Gastroesophageal sphincter (tissue), 4 donors: ENCODE measurements at regions not wholly inside any gene's neighbourhood (a gene's known extent, or its start where the extent isn't known, plus 50 kb on each side); places are given as distances from the start of the nearest gene placed in this dataset.

Source experiments
- ATAC-seq: fragments of 150-250 bp; one replicate; pipeline ENCODE4 v1.9.1; 2016; ENCODE audit warnings: mild to moderate bottlenecking, moderate library complexity
- H3K27ac ChIP-seq, 4 donors: fragments of 200-600 bp; sonication (generic) in 3 of 4; 1 replicate in 3 of 4; 2 replicates in 1 of 4; pipeline ENCODE4 v1.5.1; 2016 to 2019
- H3K27me3 ChIP-seq: fragments of 200-600 bp; sonication (generic); one replicate; pipeline ENCODE4 v1.5.1; 2019
- H3K36me3 ChIP-seq, 2 donors: fragments of 200-600 bp; sonication (generic); one replicate each; pipeline ENCODE4 v1.5.1; 2019; ENCODE audit warnings: control low read depth in 1 of 2
- H3K4me1 ChIP-seq, 3 donors: fragments of 200-600 bp; sonication (generic); 1 replicate in 2 of 3; 2 replicates in 1 of 3; pipeline ENCODE4 v1.5.1; 2016 to 2019; ENCODE audit warnings: control low read depth in 2 of 3
- H3K4me3 ChIP-seq, 2 donors: fragments of 200-600 bp; sonication (generic); one replicate each; pipeline ENCODE4 v1.5.1; 2019; ENCODE audit warnings: mild to moderate bottlenecking in 1 of 2, moderate library complexity in 1 of 2
- H3K9me3 ChIP-seq, 3 donors: fragments of 200-600 bp; sonication (generic); one replicate each; pipeline ENCODE4 v1.5.1; 2017 to 2019; ENCODE audit warnings: control low read depth in 2 of 3
- CTCF ChIP-seq, 4 experiments: fragments of 200-600 bp in 2 of 4; fragments of 450-650 bp in 2 of 4; sonication (generic) in 1 of 4; IDR thresholded peaks; one replicate each; pipeline ENCODE4 v1.5.1; 2017 to 2019; ENCODE audit warnings: antibody characterized with exemption in 4 of 4, mild to moderate bottlenecking in 2 of 4, moderate library complexity in 2 of 4
- EP300 ChIP-seq: sonication (generic); formaldehyde crosslinking; IDR thresholded peaks from one replicate; pipeline ENCODE4 v1.6.1; 2017; ENCODE audit warnings: antibody characterized with exemption, mild to moderate bottlenecking
- POLR2A ChIP-seq, 2 donors: fragments of 450-650 bp; IDR thresholded peaks; one replicate each; pipeline ENCODE4 v1.6.1; 2017; ENCODE audit warnings: antibody characterized with exemption in 2 of 2, mild to moderate bottlenecking in 2 of 2, moderate library complexity in 1 of 2
- POLR2AphosphoS5 ChIP-seq: sonication (generic); formaldehyde crosslinking; IDR thresholded peaks from one replicate; pipeline ENCODE4 v1.6.1; 2017; ENCODE audit warnings: antibody characterized with exemption
- WGBS, 2 donors: methylation state at CpG; one replicate each; pipeline ENCODE4 v1.1.5; 2018; ENCODE audit warnings: low coverage in 1 of 2; 5-methylcytosine and 5-hydroxymethylcytosine counted together

- Histone ChIP-seq H3K9me3 (no peaks in the 10 kb centered on the region), H3K27ac (no peak overlapping the region), H3K4me1 (peaks cover 0 to 25% (median 17%) of the 10 kb centered on the region in 3 donors), H3K36me3 (no peaks in the 10 kb centered on the region), H3K4me3 (no peak overlapping the region), H3K27me3 (no peaks in the 10 kb centered on the region)
- TF ChIP-seq POLR2AphosphoS5: no peak
- no peak for TF ChIP-seq CTCF (IDR thresholded peaks at IDR 0.05)
- TF ChIP-seq EP300: no peak
- TF ChIP-seq POLR2A (IDR thresholded peaks at IDR 0.05): no peak
- no peak for ATAC-seq
- 84% methylated on average over 4 of the region's 4 CpGs; no CpG with 5 or more reads in 1 of the 2 donors for WGBS, 2 donors
These were observed 106.5 kb downstream of the KLF13 start for GRCh38 chr15:31433091-31433490.

- Histone ChIP-seq H3K36me3 (no peaks in the 10 kb centered on the region), H3K4me1 (peaks cover 0 to 25% (median 17%) of the 10 kb centered on the region in 3 donors), H3K4me3 (no peak overlapping the region), H3K27me3 (no peaks in the 10 kb centered on the region), H3K9me3 (no peaks in the 10 kb centered on the region), H3K27ac (no peak overlapping the region)
- TF ChIP-seq CTCF (IDR thresholded peaks at IDR 0.05) (no peak), POLR2AphosphoS5 (no peak), POLR2A (IDR thresholded peaks at IDR 0.05) (no peak), EP300 (no peak)
- WGBS, 2 donors: 100% methylated on average over 1 of the region's 6 CpGs; no CpG with 5 or more reads in 1 of the 2 donors
- ATAC-seq: no peak
These were observed 106.9 kb downstream of the KLF13 start for GRCh38 chr15:31433574-31433973.

GRCh38 chr15:31434275-31434587 lies 107.6 kb downstream of the KLF13 start:
- 82 to 86% methylated on average over 2 to 3 of the region's 3 CpGs for WGBS, 2 donors
- TF ChIP-seq POLR2A (IDR thresholded peaks at IDR 0.05) (no peak), POLR2AphosphoS5 (no peak), CTCF (IDR thresholded peaks at IDR 0.05) (no peak), EP300 (no peak)
- no peaks in the 10 kb centered on the region for H3K9me3 ChIP-seq
- no peaks in the 10 kb centered on the region for H3K27me3 ChIP-seq
- no peaks in the 10 kb centered on the region for H3K36me3 ChIP-seq
- H3K27ac ChIP-seq: peak overlapping the region in 3 of 4 donors; percentile 64 to 77 (median 75)
- ATAC-seq: no peak
- no peak overlapping the region for H3K4me3 ChIP-seq
- peaks cover 0 to 25% (median 17%) of the 10 kb centered on the region in 3 donors for H3K4me1 ChIP-seq

- peak overlapping the region in 1 of 2 donors; percentile 12 for H3K4me3 ChIP-seq
- peaks cover 0 to 25% (median 17%) of the 10 kb centered on the region in 3 donors for H3K4me1 ChIP-seq
- no peaks in the 10 kb centered on the region for H3K27me3 ChIP-seq
- peak overlapping the region in 3 of 4 donors; percentile 64 to 77 (median 75) for H3K27ac ChIP-seq
- ATAC-seq: peak; percentile 25
- no peaks in the 10 kb centered on the region for H3K36me3 ChIP-seq
- no peaks in the 10 kb centered on the region for H3K9me3 ChIP-seq
- TF ChIP-seq POLR2A (IDR thresholded peaks at IDR 0.05): no peak
- no peak for TF ChIP-seq POLR2AphosphoS5
- no peak for TF ChIP-seq EP300
- TF ChIP-seq CTCF (IDR thresholded peaks at IDR 0.05): no peak
- WGBS, 2 donors: 44 to 56% methylated on average over 9 to 14 of the region's 21 CpGs
These were observed 108.1 kb downstream of the KLF13 start for GRCh38 chr15:31434588-31435260.

GRCh38 chr15:31435261-31435911 lies 108.8 kb downstream of the KLF13 start:
- Histone ChIP-seq H3K4me1 (peaks cover 0 to 30% (median 17%) of the 10 kb centered on the region in 3 donors), H3K36me3 (no peaks in the 10 kb centered on the region), H3K27ac (peak overlapping the region in 3 of 4 donors; percentile 64 to 77 (median 75)), H3K4me3 (peak overlapping the region in 1 of 2 donors; percentile 12), H3K9me3 (no peaks in the 10 kb centered on the region), H3K27me3 (no peaks in the 10 kb centered on the region)
- WGBS, 2 donors: 5 to 20% methylated on average over 7 to 11 of the region's 15 CpGs
- ATAC-seq: peak; percentile 84
- TF ChIP-seq EP300 (no peak), POLR2AphosphoS5 (no peak), CTCF (IDR thresholded peaks at IDR 0.05) (peak in 3 of 4 experiments; percentile 67 to 88 (median 74)), POLR2A (IDR thresholded peaks at IDR 0.05) (no peak)
